ENCODE measurements at regions not wholly inside any gene's neighbourhood (a gene's known extent, or its start where the extent isn't known, plus 50 kb on each side); places are given as distances from the start of the nearest gene placed in this dataset.

- Mint-ChIP-seq H3K9me3 (no peaks in the 10 kb centered on the region), H3K27me3 (ENCODE audit: insufficient read depth) (no peaks in the 10 kb centered on the region), H3K4me3 (no peak overlapping the region), H3K27ac (no peak overlapping the region), H3K4me1 (ENCODE audit: low read depth) (no peaks in the 10 kb centered on the region), H3K36me3 (ENCODE audit: low read depth) (no peaks in the 10 kb centered on the region)
- no peak for DNase-seq (ENCODE audit: low spot score)
- intact Hi-C loops (cut with micrococcal nuclease) = no loop called here
Measured at GRCh38 chr13:73851104-73851503, 283.1 kb downstream of the KLF12 start.

- Mint-ChIP-seq H3K27ac (no peak overlapping the region), H3K27me3 (ENCODE audit: insufficient read depth) (no peaks in the 10 kb centered on the region)
- intact Hi-C loops (cut with micrococcal nuclease) = no loop called here
Measured at GRCh38 chr13:73850104-73850873, 283.9 kb downstream of the KLF12 start.

GRCh38 chr13:73849292-73849691 lies 284.9 kb downstream of the KLF12 start:
- H3K9me3 Mint-ChIP-seq = no peaks in the 10 kb centered on the region
- intact Hi-C loops (cut with micrococcal nuclease) = no loop called here
- H3K4me1 Mint-ChIP-seq (ENCODE audit: low read depth) = no peaks in the 10 kb centered on the region
- no peaks in the 10 kb centered on the region for H3K27me3 Mint-ChIP-seq (ENCODE audit: insufficient read depth)
- H3K27ac Mint-ChIP-seq = no peak overlapping the region
- H3K36me3 Mint-ChIP-seq (ENCODE audit: low read depth) = peaks cover 1% of the 10 kb centered on the region
- DNase-seq (ENCODE audit: low spot score) = no peak
- H3K4me3 Mint-ChIP-seq = no peak overlapping the region

More at GRCh38 chr13:73850104-73850873, 283.9 kb downstream of the KLF12 start:
- H3K4me3 Mint-ChIP-seq = no peak overlapping the region
- H3K4me1 Mint-ChIP-seq (ENCODE audit: low read depth) = no peaks in the 10 kb centered on the region
- peaks cover 1% of the 10 kb centered on the region for H3K36me3 Mint-ChIP-seq (ENCODE audit: low read depth)
- no peaks in the 10 kb centered on the region for H3K9me3 Mint-ChIP-seq
- no peak for DNase-seq (ENCODE audit: low spot score)

GRCh38 chr13:73844986-73845385 lies 289.2 kb downstream of the KLF12 start:
- Mint-ChIP-seq H3K9me3 (no peaks in the 10 kb centered on the region), H3K4me1 (ENCODE audit: low read depth) (no peaks in the 10 kb centered on the region), H3K4me3 (no peak overlapping the region), H3K36me3 (ENCODE audit: low read depth) (peaks cover 1% of the 10 kb centered on the region), H3K27ac (no peak overlapping the region), H3K27me3 (ENCODE audit: insufficient read depth) (no peaks in the 10 kb centered on the region)
- intact Hi-C loops (cut with micrococcal nuclease) = no loop called here
- DNase-seq (ENCODE audit: low spot score) = no peak

- H3K27me3 Mint-ChIP-seq (ENCODE audit: insufficient read depth) = no peaks in the 10 kb centered on the region
- intact Hi-C loops (cut with micrococcal nuclease) = no loop called here
- H3K4me1 Mint-ChIP-seq (ENCODE audit: low read depth) = no peaks in the 10 kb centered on the region
- H3K36me3 Mint-ChIP-seq (ENCODE audit: low read depth) = peaks cover 1% of the 10 kb centered on the region
- no peaks in the 10 kb centered on the region for H3K9me3 Mint-ChIP-seq
- no peak overlapping the region for H3K4me3 Mint-ChIP-seq
- no peak overlapping the region for H3K27ac Mint-ChIP-seq
- no peak for DNase-seq (ENCODE audit: low spot score)
Measured at GRCh38 chr13:73842626-73843025, 291.6 kb downstream of the KLF12 start.

- Mint-ChIP-seq H3K27me3 (ENCODE audit: insufficient read depth) (no peaks in the 10 kb centered on the region), H3K9me3 (no peaks in the 10 kb centered on the region), H3K4me3 (no peak overlapping the region), H3K4me1 (ENCODE audit: low read depth) (no peaks in the 10 kb centered on the region), H3K27ac (no peak overlapping the region), H3K36me3 (ENCODE audit: low read depth) (peaks cover 1% of the 10 kb centered on the region)
- intact Hi-C loops (cut with micrococcal nuclease) = no loop called here
- DNase-seq (ENCODE audit: low spot score) = no peak
Measured at GRCh38 chr13:73842184-73842583, 292.0 kb downstream of the KLF12 start.

GRCh38 chr13:73837147-73837546 lies 297.1 kb downstream of the KLF12 start:
- Mint-ChIP-seq H3K4me3 (no peak overlapping the region), H3K27me3 (ENCODE audit: insufficient read depth) (no peaks in the 10 kb centered on the region), H3K27ac (no peak overlapping the region), H3K4me1 (ENCODE audit: low read depth) (peaks cover 3% of the 10 kb centered on the region), H3K36me3 (ENCODE audit: low read depth) (no peaks in the 10 kb centered on the region), H3K9me3 (no peaks in the 10 kb centered on the region)
- intact Hi-C loops (cut with micrococcal nuclease) = loop anchor here (5.0 kb wide), 1 partner anchor 70 kb away; no protein-coding TSS in a partner anchor
- no peak for DNase-seq (ENCODE audit: low spot score)

GRCh38 chr13:73835138-73835721 lies 299.0 kb downstream of the KLF12 start:
- Mint-ChIP-seq H3K27ac (no peak overlapping the region), H3K4me3 (no peak overlapping the region), H3K4me1 (ENCODE audit: low read depth) (peaks cover 5% of the 10 kb centered on the region), H3K9me3 (no peaks in the 10 kb centered on the region), H3K27me3 (ENCODE audit: insufficient read depth) (no peaks in the 10 kb centered on the region), H3K36me3 (ENCODE audit: low read depth) (no peaks in the 10 kb centered on the region)
- intact Hi-C loops (cut with micrococcal nuclease) = loop anchor here (1.0 to 5.0 kb wide), 4 partner anchors 68 to 1384 kb away; no protein-coding TSS in a partner anchor
- DNase-seq (ENCODE audit: low spot score) = no peak

GRCh38 chr13:73833325-73834070 lies 300.7 kb downstream of the KLF12 start:
- Mint-ChIP-seq H3K9me3 (no peaks in the 10 kb centered on the region), H3K36me3 (ENCODE audit: low read depth) (no peaks in the 10 kb centered on the region), H3K4me1 (ENCODE audit: low read depth) (peaks cover 5% of the 10 kb centered on the region), H3K27ac (no peak overlapping the region), H3K4me3 (no peak overlapping the region), H3K27me3 (ENCODE audit: insufficient read depth) (no peaks in the 10 kb centered on the region)
- no peak for DNase-seq (ENCODE audit: low spot score)
- intact Hi-C loops (cut with micrococcal nuclease) = no loop called here

- Mint-ChIP-seq H3K9me3 (no peaks in the 10 kb centered on the region), H3K4me3 (no peak overlapping the region), H3K27ac (no peak overlapping the region), H3K27me3 (ENCODE audit: insufficient read depth) (no peaks in the 10 kb centered on the region), H3K36me3 (ENCODE audit: low read depth) (no peaks in the 10 kb centered on the region), H3K4me1 (ENCODE audit: low read depth) (peaks cover 5% of the 10 kb centered on the region)
- DNase-seq (ENCODE audit: low spot score) = no peak
- intact Hi-C loops (cut with micrococcal nuclease) = no loop called here
Measured at GRCh38 chr13:73832825-73833224, 301.4 kb downstream of the KLF12 start.

GRCh38 chr13:73832128-73832588 lies 302.0 kb downstream of the KLF12 start:
- Mint-ChIP-seq H3K27ac (no peak overlapping the region), H3K27me3 (ENCODE audit: insufficient read depth) (no peaks in the 10 kb centered on the region), H3K4me1 (ENCODE audit: low read depth) (peaks cover 5% of the 10 kb centered on the region), H3K36me3 (ENCODE audit: low read depth) (no peaks in the 10 kb centered on the region), H3K9me3 (no peaks in the 10 kb centered on the region), H3K4me3 (no peak overlapping the region)
- DNase-seq (ENCODE audit: low spot score) = no peak
- intact Hi-C loops (cut with micrococcal nuclease) = no loop called here

- Mint-ChIP-seq H3K4me1 (ENCODE audit: low read depth) (peaks cover 5% of the 10 kb centered on the region), H3K36me3 (ENCODE audit: low read depth) (no peaks in the 10 kb centered on the region), H3K9me3 (no peaks in the 10 kb centered on the region), H3K4me3 (no peak overlapping the region), H3K27me3 (ENCODE audit: insufficient read depth) (no peaks in the 10 kb centered on the region), H3K27ac (no peak overlapping the region)
- no peak for DNase-seq (ENCODE audit: low spot score)
- intact Hi-C loops (cut with micrococcal nuclease) = no loop called here
Measured at GRCh38 chr13:73829416-73829815, 304.8 kb downstream of the KLF12 start.

GRCh38 chr13:73828811-73829210 lies 305.4 kb downstream of the KLF12 start:
- Mint-ChIP-seq H3K9me3 (no peaks in the 10 kb centered on the region), H3K4me1 (ENCODE audit: low read depth) (peaks cover 5% of the 10 kb centered on the region), H3K27me3 (ENCODE audit: insufficient read depth) (no peaks in the 10 kb centered on the region), H3K36me3 (ENCODE audit: low read depth) (no peaks in the 10 kb centered on the region), H3K4me3 (no peak overlapping the region), H3K27ac (no peak overlapping the region)
- no peak for DNase-seq (ENCODE audit: low spot score)
- intact Hi-C loops (cut with micrococcal nuclease) = no loop called here
